GM12801 (cell line): ENCODE measurements at regions not wholly inside any gene's neighbourhood (a gene's known extent, or its start where the extent isn't known, plus 50 kb on each side); places are given as distances from the start of the nearest gene placed in this dataset.

Experiments
- CTCF ChIP-seq: IDR thresholded peaks from one replicate; pipeline ENCODE4 v1.5.1; 2011; ENCODE audit warnings: control low read depth; ENCODE audit not compliant: insufficient read length; ENCODE audit errors: extremely low read depth

- TF ChIP-seq CTCF = no peak
Observed at GRCh38 chr1:81345110-81345509, 455.6 kb upstream of the ADGRL2 start.

- TF ChIP-seq CTCF = no peak
Observed at GRCh38 chr1:81340239-81340638, 460.5 kb upstream of the ADGRL2 start.

- TF ChIP-seq CTCF = no peak
Observed at GRCh38 chr1:81337226-81337625, 463.5 kb upstream of the ADGRL2 start.

- TF ChIP-seq CTCF = no peak
Observed at GRCh38 chr1:81335876-81336275, 464.9 kb upstream of the ADGRL2 start.

GRCh38 chr1:81330521-81330920, 470.2 kb upstream of the ADGRL2 start:
- TF ChIP-seq CTCF = no peak

- no peak for TF ChIP-seq CTCF
Observed at GRCh38 chr1:81330111-81330510, 470.6 kb upstream of the ADGRL2 start.

GRCh38 chr1:81329041-81329440, 471.7 kb upstream of the ADGRL2 start:
- no peak for TF ChIP-seq CTCF

GRCh38 chr1:81327743-81328142, 473.0 kb upstream of the ADGRL2 start:
- TF ChIP-seq CTCF = no peak
